Uterus (tissue), 2 donors: ENCODE measurements at regions not wholly inside any gene's neighbourhood (a gene's known extent, or its start where the extent isn't known, plus 50 kb on each side); places are given as distances from the start of the nearest gene placed in this dataset.

Experiments used
- CTCF ChIP-seq, 4 experiments: fragments of 200-600 bp in 2 of 4; fragments of 450-650 bp in 2 of 4; sonication (generic) in 2 of 4; IDR thresholded peaks; one replicate each; pipeline ENCODE4 v1.5.1; 2016 to 2019; ENCODE audit warnings: antibody characterized with exemption in 4 of 4, mild to moderate bottlenecking in 2 of 4, moderate library complexity in 1 of 4
- POLR2A ChIP-seq, 2 donors: fragments of 450-650 bp; IDR thresholded peaks; one replicate each; pipeline ENCODE4 v1.6.1; 2016; ENCODE audit warnings: antibody characterized with exemption in 2 of 2, mild to moderate bottlenecking in 1 of 2, moderate library complexity in 1 of 2

- no peak for TF ChIP-seq CTCF (IDR thresholded peaks at IDR 0.05)
- no peak for TF ChIP-seq POLR2A (IDR thresholded peaks at IDR 0.05)
Measured at GRCh38 chr6:125377621-125378020, 75.9 kb upstream of the HDDC2 start.
